Fibroblast of mammary gland (primary cell): ENCODE measurements at regions not wholly inside any gene's neighbourhood (a gene's known extent, or its start where the extent isn't known, plus 50 kb on each side); places are given as distances from the start of the nearest gene placed in this dataset.

Experiments
- DNase-seq: peaks from one replicate; pipeline ENCODE4 v3.0.0-alpha.2; 2010; ENCODE audit warnings: low read depth
- H3K4me3 ChIP-seq: 2 replicates; pipeline ENCODE4 v1.5.1; 2011; ENCODE audit warnings: low read depth, mild to moderate bottlenecking, low read length, moderate library complexity; ENCODE audit not compliant: control insufficient read depth
- CTCF ChIP-seq: conservative IDR thresholded peaks from 2 replicates; pipeline ENCODE4 v1.5.1; 2011; ENCODE audit warnings: low read depth, low read length, inconsistent platforms; ENCODE audit not compliant: control insufficient read depth, insufficient read depth

GRCh38 chr11:29438815-29439214 is 578.0 kb downstream of the KCNA4 start:
- H3K4me3 ChIP-seq = no peak overlapping the region
- TF ChIP-seq CTCF = no peak
- no peak for DNase-seq

GRCh38 chr11:29435421-29435820 is 581.4 kb downstream of the KCNA4 start:
- TF ChIP-seq CTCF = no peak
- no peak for DNase-seq
- no peak overlapping the region for H3K4me3 ChIP-seq

- peak; percentile 52 for TF ChIP-seq CTCF
- peak; percentile 19 for DNase-seq
- H3K4me3 ChIP-seq = no peak overlapping the region
Observed at GRCh38 chr11:29432719-29433325, 584.0 kb downstream of the KCNA4 start.

GRCh38 chr11:29405305-29405704 is 611.5 kb downstream of the KCNA4 start:
- no peak for DNase-seq
- TF ChIP-seq CTCF = no peak
- no peak overlapping the region for H3K4me3 ChIP-seq

GRCh38 chr11:29395555-29396072 is 621.2 kb downstream of the KCNA4 start:
- no peak for DNase-seq
- no peak overlapping the region for H3K4me3 ChIP-seq
- no peak for TF ChIP-seq CTCF

- no peak for TF ChIP-seq CTCF
- no peak for DNase-seq
- H3K4me3 ChIP-seq = no peak overlapping the region
Observed at GRCh38 chr11:29389793-29390192, 627.0 kb downstream of the KCNA4 start.

GRCh38 chr11:29373725-29374124 is 643.1 kb downstream of the KCNA4 start:
- DNase-seq = no peak
- H3K4me3 ChIP-seq = no peak overlapping the region
- TF ChIP-seq CTCF = no peak
